Suprapubic skin (tissue), 4 donors: ENCODE measurements at regions not wholly inside any gene's neighbourhood (a gene's known extent, or its start where the extent isn't known, plus 50 kb on each side); places are given as distances from the start of the nearest gene placed in this dataset.

Source experiments
- POLR2A ChIP-seq, 2 donors: fragments of 450-650 bp; IDR thresholded peaks; one replicate each; pipeline ENCODE4 v1.6.1; 2017; ENCODE audit warnings: antibody characterized with exemption in 2 of 2, mild to moderate bottlenecking in 2 of 2, moderate library complexity in 2 of 2
- POLR2AphosphoS5 ChIP-seq, 3 donors: sonication (generic); formaldehyde crosslinking; IDR thresholded peaks; one replicate each; pipeline ENCODE4 v1.6.1; 2017; ENCODE audit warnings: antibody characterized with exemption in 3 of 3
- TF ChIP-seq, protein P1 (sequence below), 2 donors: fragments of 200-600 bp in 1 of 2; fragments of 450-650 bp in 1 of 2; sonication (generic) in 1 of 2; IDR thresholded peaks; one replicate each; pipeline ENCODE4 v1.5.1; 2016 to 2019; ENCODE audit warnings: antibody characterized with exemption in 2 of 2, mild to moderate bottlenecking in 1 of 2, moderate library complexity in 1 of 2

DNA sequence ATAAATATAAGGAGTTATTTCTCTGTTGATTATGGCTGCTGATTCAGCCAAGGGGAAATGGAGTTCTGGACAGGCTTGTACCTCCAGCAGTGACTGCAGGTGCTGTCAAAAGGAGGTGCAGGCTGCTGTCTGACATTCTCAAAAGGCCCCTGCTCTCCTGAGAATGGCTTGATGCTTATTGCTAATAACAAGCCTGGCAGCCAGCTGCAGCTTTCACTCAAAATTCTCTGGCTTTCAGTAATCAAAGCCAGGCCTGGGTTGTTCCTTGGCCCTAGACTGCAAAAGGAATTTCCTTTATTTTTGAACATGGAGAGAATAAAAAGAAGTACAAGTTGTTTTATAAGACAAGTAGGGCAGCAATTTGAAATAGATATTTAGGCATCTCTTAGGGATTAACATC is 575.9 kb downstream of the MID1IP1 start:
- TF ChIP-seq, protein P1, sequence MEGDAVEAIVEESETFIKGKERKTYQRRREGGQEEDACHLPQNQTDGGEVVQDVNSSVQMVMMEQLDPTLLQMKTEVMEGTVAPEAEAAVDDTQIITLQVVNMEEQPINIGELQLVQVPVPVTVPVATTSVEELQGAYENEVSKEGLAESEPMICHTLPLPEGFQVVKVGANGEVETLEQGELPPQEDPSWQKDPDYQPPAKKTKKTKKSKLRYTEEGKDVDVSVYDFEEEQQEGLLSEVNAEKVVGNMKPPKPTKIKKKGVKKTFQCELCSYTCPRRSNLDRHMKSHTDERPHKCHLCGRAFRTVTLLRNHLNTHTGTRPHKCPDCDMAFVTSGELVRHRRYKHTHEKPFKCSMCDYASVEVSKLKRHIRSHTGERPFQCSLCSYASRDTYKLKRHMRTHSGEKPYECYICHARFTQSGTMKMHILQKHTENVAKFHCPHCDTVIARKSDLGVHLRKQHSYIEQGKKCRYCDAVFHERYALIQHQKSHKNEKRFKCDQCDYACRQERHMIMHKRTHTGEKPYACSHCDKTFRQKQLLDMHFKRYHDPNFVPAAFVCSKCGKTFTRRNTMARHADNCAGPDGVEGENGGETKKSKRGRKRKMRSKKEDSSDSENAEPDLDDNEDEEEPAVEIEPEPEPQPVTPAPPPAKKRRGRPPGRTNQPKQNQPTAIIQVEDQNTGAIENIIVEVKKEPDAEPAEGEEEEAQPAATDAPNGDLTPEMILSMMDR (IDR thresholded peaks at IDR 0.05): no peak
- TF ChIP-seq POLR2A (IDR thresholded peaks at IDR 0.05) (no peak), POLR2AphosphoS5 (IDR thresholded peaks at IDR 0.05) (no peak)
